GM23338 (cell line): ENCODE measurements at regions not wholly inside any gene's neighbourhood (a gene's known extent, or its start where the extent isn't known, plus 50 kb on each side); places are given as distances from the start of the nearest gene placed in this dataset.

ENCODE experiments used
- ATAC-seq: fragments of 200-7000 bp; cut with Tn5 transposase; 3 replicates; pipeline ENCODE4 v1.9.1; 2020
- DNase-seq: peaks from one replicate; pipeline ENCODE4 v3.0.0-alpha.2; 2015; ENCODE audit warnings: low spot score
- H2AFZ ChIP-seq: fragments of 200-600 bp; sonication (generic); 2 replicates; pipeline ENCODE4 v1.8.0; 2016; ENCODE audit warnings: antibody characterized with exemption, mild to moderate bottlenecking, moderate library complexity
- H3F3A ChIP-seq: fragments of 200-600 bp; sonication (generic); replicated peaks from 2 replicates; pipeline ENCODE4 v1.8.0; 2017; ENCODE audit warnings: antibody characterized with exemption, mixed run types, low read depth
- H3K27ac ChIP-seq: fragments of 200-600 bp; sonication (generic); 2 replicates; pipeline ENCODE4 v1.6.1; 2016; ENCODE audit warnings: low read depth
- H3K27me3 ChIP-seq: fragments of 200-600 bp; sonication (generic); 2 replicates; pipeline ENCODE4 v1.8.0; 2016; ENCODE audit warnings: mild to moderate bottlenecking, mixed run types, moderate library complexity; ENCODE audit not compliant: insufficient read depth
- H3K36me3 ChIP-seq: fragments of 200-600 bp; sonication (generic); 2 replicates; pipeline ENCODE4 v1.8.0; 2016; ENCODE audit warnings: mild to moderate bottlenecking; ENCODE audit not compliant: insufficient read depth
- H3K4me1 ChIP-seq: fragments of 200-600 bp; sonication (generic); 2 replicates; pipeline ENCODE4 v1.8.0; 2016; ENCODE audit warnings: mild to moderate bottlenecking, moderate library complexity; ENCODE audit not compliant: insufficient read depth
- H3K4me2 ChIP-seq: fragments of 200-600 bp; sonication (generic); 2 replicates; pipeline ENCODE4 v1.7.1; 2017; ENCODE audit warnings: mixed run types
- H3K4me3 ChIP-seq: fragments of 200-600 bp; sonication (generic); 2 replicates; pipeline ENCODE4 v1.6.1; 2016; ENCODE audit warnings: mixed run types
- H3K79me2 ChIP-seq: fragments of 200-600 bp; sonication (generic); replicated peaks from 2 replicates; pipeline ENCODE4 v1.8.0; 2017; ENCODE audit warnings: mild to moderate bottlenecking; ENCODE audit not compliant: insufficient read depth
- H3K9me2 ChIP-seq: fragments of 200-600 bp; sonication (generic); 2 replicates; pipeline ENCODE4 v1.8.0; 2017; ENCODE audit not compliant: insufficient read depth
- H4K20me1 ChIP-seq: fragments of 200-600 bp; sonication (generic); replicated peaks from 2 replicates; pipeline ENCODE4 v1.8.0; 2017; ENCODE audit warnings: mild to moderate bottlenecking; ENCODE audit not compliant: insufficient read depth
- H3K27ac Mint-ChIP-seq: 2 replicates; pipeline ENCODE4 v1.8.0; 2020; ENCODE audit warnings: inconsistent platforms, mild to moderate bottlenecking, moderate library complexity, mixed read lengths
- H3K27me3 Mint-ChIP-seq: 3 replicates; pipeline ENCODE4 v1.8.0; 2022; ENCODE audit warnings: low read depth, mild to moderate bottlenecking, moderate library complexity, mixed read lengths, inconsistent platforms; ENCODE audit not compliant: insufficient read depth, poor library complexity
- H3K36me3 Mint-ChIP-seq: 3 replicates; pipeline ENCODE4 v1.8.0; 2021; ENCODE audit warnings: low read depth, mild to moderate bottlenecking, inconsistent platforms, moderate library complexity, mixed read lengths
- H3K4me1 Mint-ChIP-seq: 3 replicates; pipeline ENCODE4 v1.8.0; 2020; ENCODE audit warnings: mild to moderate bottlenecking, inconsistent platforms, mixed read lengths
- H3K4me3 Mint-ChIP-seq: 3 replicates; pipeline ENCODE4 v1.8.0; 2021; ENCODE audit warnings: moderate library complexity, mild to moderate bottlenecking, inconsistent platforms, mixed read lengths
- H3K9me3 Mint-ChIP-seq: 3 replicates; pipeline ENCODE4 v1.8.0; 2020; ENCODE audit warnings: moderate library complexity, mild to moderate bottlenecking, inconsistent platforms, mixed read lengths
- CREB1 ChIP-seq: fragments of 250-450 bp; sonication (Bioruptor Pico); IDR thresholded peaks from 2 replicates; pipeline ENCODE4 v1.5.0; 2020; ENCODE audit warnings: low read depth, mild to moderate bottlenecking, moderate library complexity
- ETS1 ChIP-seq: IDR thresholded peaks from 2 replicates; pipeline ENCODE4 v1.6.1; 2016; ENCODE audit warnings: antibody characterized with exemption
- EZH2 ChIP-seq: fragments of 200-600 bp; sonication (generic); IDR thresholded peaks from one replicate; pipeline ENCODE4 v1.8.0; 2017; ENCODE audit warnings: antibody characterized with exemption, mild to moderate bottlenecking, low read depth; ENCODE audit not compliant: unreplicated experiment
- EZH2phosphoT487 ChIP-seq: fragments of 200-600 bp; sonication (generic); IDR thresholded peaks from one replicate; pipeline ENCODE4 v1.8.1; 2018; ENCODE audit warnings: antibody characterized with exemption; ENCODE audit not compliant: unreplicated experiment
- JUNB ChIP-seq: IDR thresholded peaks from one replicate; pipeline ENCODE4 v1.6.1; 2016; ENCODE audit warnings: antibody characterized with exemption; ENCODE audit not compliant: unreplicated experiment
- NANOG ChIP-seq: IDR thresholded peaks from 2 replicates; pipeline ENCODE4 v1.6.1; 2016; ENCODE audit warnings: antibody characterized with exemption, borderline replicate concordance
- POLR2AphosphoS5 ChIP-seq: IDR thresholded peaks from 2 replicates; pipeline ENCODE4 v1.6.1; 2016; ENCODE audit warnings: antibody characterized with exemption, low read depth
- STAT1 ChIP-seq: IDR thresholded peaks from one replicate; pipeline ENCODE4 v1.6.1; 2016; ENCODE audit warnings: antibody characterized with exemption; ENCODE audit not compliant: unreplicated experiment
- ZNF114 ChIP-seq: fragments of 250-450 bp; sonication (Bioruptor Pico); IDR thresholded peaks from 2 replicates; pipeline ENCODE4 v1.5.0; 2020; ENCODE audit warnings: mild to moderate bottlenecking, moderate library complexity
- ZNF331 ChIP-seq: fragments of 250-450 bp; sonication (Bioruptor Pico); IDR thresholded peaks from 2 replicates; pipeline ENCODE4 v1.5.0; 2020; ENCODE audit warnings: low read depth, mild to moderate bottlenecking, moderate library complexity
- ZNF462 ChIP-seq: fragments of 250-450 bp; sonication (Bioruptor Pico); IDR thresholded peaks from 2 replicates; pipeline ENCODE4 v1.5.0; 2020; ENCODE audit warnings: mild to moderate bottlenecking, moderate library complexity
- TF ChIP-seq, protein P1 (sequence below), 2 experiments: fragments of 200-600 bp in 1 of 2; sonication (generic) in 1 of 2; conservative IDR thresholded peaks; 2 replicates each; pipeline versions ENCODE4 v1.5.1 to v1.6.1; 2016 to 2017; ENCODE audit warnings: antibody characterized with exemption in 2 of 2, low read depth in 2 of 2, mild to moderate bottlenecking in 2 of 2, moderate library complexity in 1 of 2
- TF ChIP-seq, protein P2 (sequence below): IDR thresholded peaks from one replicate; pipeline ENCODE4 v1.6.1; 2018; ENCODE audit warnings: antibody characterized with exemption; ENCODE audit not compliant: unreplicated experiment

- H3K79me2 ChIP-seq = no peaks in the 10 kb centered on the region
- no peaks in the 10 kb centered on the region for H3K27me3 ChIP-seq
- no peak for ATAC-seq
- DNase-seq = no peak
- H4K20me1 ChIP-seq = no peaks in the 10 kb centered on the region
- no peak overlapping the region for H3K4me2 ChIP-seq
- no peaks in the 10 kb centered on the region for H3K9me2 ChIP-seq
- no peak overlapping the region for H3K4me3 Mint-ChIP-seq
- H3K27me3 Mint-ChIP-seq = no peaks in the 10 kb centered on the region
- peaks cover 11% of the 10 kb centered on the region; the same call in 1 of the 2 replicates for H3K36me3 ChIP-seq
- no peaks in the 10 kb centered on the region for H3F3A ChIP-seq
- no peak overlapping the region for H3K27ac Mint-ChIP-seq
- 0 out of 2 replicates have a peak overlapping the region, but pooled peaks have one; percentile 12 for H2AFZ ChIP-seq
- peaks cover 15% of the 10 kb centered on the region for H3K36me3 Mint-ChIP-seq
- TF ChIP-seq ZNF114 (CRISPR knock-in tag) (no peak), EZH2phosphoT487 (no peak), JUNB (no peak), POLR2AphosphoS5 (no peak), ZNF462 (CRISPR knock-in tag) (no peak), EZH2 (no peak), CREB1 (no peak), NANOG (no peak), ETS1 (no peak), STAT1 (no peak), ZNF331 (CRISPR knock-in tag) (no peak)
- TF ChIP-seq, protein P1, sequence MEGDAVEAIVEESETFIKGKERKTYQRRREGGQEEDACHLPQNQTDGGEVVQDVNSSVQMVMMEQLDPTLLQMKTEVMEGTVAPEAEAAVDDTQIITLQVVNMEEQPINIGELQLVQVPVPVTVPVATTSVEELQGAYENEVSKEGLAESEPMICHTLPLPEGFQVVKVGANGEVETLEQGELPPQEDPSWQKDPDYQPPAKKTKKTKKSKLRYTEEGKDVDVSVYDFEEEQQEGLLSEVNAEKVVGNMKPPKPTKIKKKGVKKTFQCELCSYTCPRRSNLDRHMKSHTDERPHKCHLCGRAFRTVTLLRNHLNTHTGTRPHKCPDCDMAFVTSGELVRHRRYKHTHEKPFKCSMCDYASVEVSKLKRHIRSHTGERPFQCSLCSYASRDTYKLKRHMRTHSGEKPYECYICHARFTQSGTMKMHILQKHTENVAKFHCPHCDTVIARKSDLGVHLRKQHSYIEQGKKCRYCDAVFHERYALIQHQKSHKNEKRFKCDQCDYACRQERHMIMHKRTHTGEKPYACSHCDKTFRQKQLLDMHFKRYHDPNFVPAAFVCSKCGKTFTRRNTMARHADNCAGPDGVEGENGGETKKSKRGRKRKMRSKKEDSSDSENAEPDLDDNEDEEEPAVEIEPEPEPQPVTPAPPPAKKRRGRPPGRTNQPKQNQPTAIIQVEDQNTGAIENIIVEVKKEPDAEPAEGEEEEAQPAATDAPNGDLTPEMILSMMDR (conservative IDR thresholded peaks at IDR 0.05; ENCODE audit: low read depth in 2 of 2) = no peak
- TF ChIP-seq, protein P2, sequence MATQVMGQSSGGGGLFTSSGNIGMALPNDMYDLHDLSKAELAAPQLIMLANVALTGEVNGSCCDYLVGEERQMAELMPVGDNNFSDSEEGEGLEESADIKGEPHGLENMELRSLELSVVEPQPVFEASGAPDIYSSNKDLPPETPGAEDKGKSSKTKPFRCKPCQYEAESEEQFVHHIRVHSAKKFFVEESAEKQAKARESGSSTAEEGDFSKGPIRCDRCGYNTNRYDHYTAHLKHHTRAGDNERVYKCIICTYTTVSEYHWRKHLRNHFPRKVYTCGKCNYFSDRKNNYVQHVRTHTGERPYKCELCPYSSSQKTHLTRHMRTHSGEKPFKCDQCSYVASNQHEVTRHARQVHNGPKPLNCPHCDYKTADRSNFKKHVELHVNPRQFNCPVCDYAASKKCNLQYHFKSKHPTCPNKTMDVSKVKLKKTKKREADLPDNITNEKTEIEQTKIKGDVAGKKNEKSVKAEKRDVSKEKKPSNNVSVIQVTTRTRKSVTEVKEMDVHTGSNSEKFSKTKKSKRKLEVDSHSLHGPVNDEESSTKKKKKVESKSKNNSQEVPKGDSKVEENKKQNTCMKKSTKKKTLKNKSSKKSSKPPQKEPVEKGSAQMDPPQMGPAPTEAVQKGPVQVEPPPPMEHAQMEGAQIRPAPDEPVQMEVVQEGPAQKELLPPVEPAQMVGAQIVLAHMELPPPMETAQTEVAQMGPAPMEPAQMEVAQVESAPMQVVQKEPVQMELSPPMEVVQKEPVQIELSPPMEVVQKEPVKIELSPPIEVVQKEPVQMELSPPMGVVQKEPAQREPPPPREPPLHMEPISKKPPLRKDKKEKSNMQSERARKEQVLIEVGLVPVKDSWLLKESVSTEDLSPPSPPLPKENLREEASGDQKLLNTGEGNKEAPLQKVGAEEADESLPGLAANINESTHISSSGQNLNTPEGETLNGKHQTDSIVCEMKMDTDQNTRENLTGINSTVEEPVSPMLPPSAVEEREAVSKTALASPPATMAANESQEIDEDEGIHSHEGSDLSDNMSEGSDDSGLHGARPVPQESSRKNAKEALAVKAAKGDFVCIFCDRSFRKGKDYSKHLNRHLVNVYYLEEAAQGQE = no peak
- no peak overlapping the region for H3K4me3 ChIP-seq
- H3K27ac ChIP-seq = no peak overlapping the region
- H3K9me3 Mint-ChIP-seq = peaks cover 21% of the 10 kb centered on the region
- no peaks in the 10 kb centered on the region for H3K4me1 Mint-ChIP-seq
- H3K4me1 ChIP-seq = no peaks in the 10 kb centered on the region
Measured at GRCh38 chr18:56469582-56469981, 168.8 kb downstream of the TXNL1 start.
